Liver (tissue), 8 donors: ENCODE measurements at regions not wholly inside any gene's neighbourhood (a gene's known extent, or its start where the extent isn't known, plus 50 kb on each side); places are given as distances from the start of the nearest gene placed in this dataset.

Experiments
- DNase-seq: peaks from one replicate; pipeline ENCODE4 v3.0.0-alpha.2; 2017; ENCODE audit warnings: low spot score
- H3K27ac ChIP-seq, 2 donors: one replicate each; pipeline ENCODE4 v1.7.0; 2013; ENCODE audit warnings: inconsistent platforms in 2 of 2, low read length in 2 of 2, control low read depth in 1 of 2, low read depth in 1 of 2, mild to moderate bottlenecking in 1 of 2
- H3K27me3 ChIP-seq, 4 donors: one replicate each; pipeline versions ENCODE4 v1.6.1 to v1.7.0; 2013; ENCODE audit warnings: low read length in 3 of 4, inconsistent platforms in 1 of 4, mild to moderate bottlenecking in 1 of 4, moderate library complexity in 1 of 4; ENCODE audit not compliant: control insufficient read depth in 4 of 4, insufficient read depth in 4 of 4
- H3K36me3 ChIP-seq, 4 donors: one replicate each; pipeline versions ENCODE4 v1.6.1 to v1.7.0; 2013; ENCODE audit warnings: low read length in 3 of 4, mild to moderate bottlenecking in 3 of 4, low read depth in 1 of 4, moderate library complexity in 1 of 4; ENCODE audit not compliant: control insufficient read depth in 4 of 4, insufficient read depth in 3 of 4
- H3K4me1 ChIP-seq, 4 donors: one replicate each; pipeline versions ENCODE4 v1.6.1 to v1.7.0; 2013; ENCODE audit warnings: low read length in 3 of 4, mild to moderate bottlenecking in 3 of 4, moderate library complexity in 1 of 4; ENCODE audit not compliant: control insufficient read depth in 4 of 4, insufficient read depth in 4 of 4
- H3K4me3 ChIP-seq, 3 donors: one replicate each; pipeline versions ENCODE4 v1.6.1 to v1.7.0; 2013; ENCODE audit warnings: low read length in 3 of 3, control low read depth in 1 of 3, low read depth in 1 of 3, mild to moderate bottlenecking in 1 of 3
- H3K9ac ChIP-seq, 2 donors: one replicate each; pipeline ENCODE4 v1.7.0; 2013; ENCODE audit warnings: low read length in 2 of 2, mild to moderate bottlenecking in 2 of 2, moderate library complexity in 2 of 2, control low read depth in 1 of 2, low read depth in 1 of 2
- H3K9me3 ChIP-seq, 4 donors: one replicate each; pipeline versions ENCODE4 v1.6.1 to v1.7.0; 2013; ENCODE audit warnings: low read length in 3 of 4; ENCODE audit not compliant: control insufficient read depth in 4 of 4
- EGR1 ChIP-seq, 2 donors: IDR thresholded peaks; 2 replicates each; pipeline ENCODE4 v1.6.1; 2016 to 2018; ENCODE audit warnings: antibody characterized with exemption in 2 of 2, low read depth in 2 of 2
- FOXA1 ChIP-seq: IDR thresholded peaks from 2 replicates; pipeline ENCODE4 v1.6.1; 2016; ENCODE audit warnings: antibody characterized with exemption
- FOXA2 ChIP-seq: IDR thresholded peaks from 2 replicates; pipeline ENCODE4 v1.6.1; 2016; ENCODE audit warnings: antibody characterized with exemption
- GABPA ChIP-seq, 2 donors: IDR thresholded peaks in 1 of 2; conservative IDR thresholded peaks in 1 of 2; 2 replicates each; pipeline ENCODE4 v1.6.1; 2016; ENCODE audit warnings: antibody characterized with exemption in 2 of 2, mild to moderate bottlenecking in 1 of 2, moderate library complexity in 1 of 2
- HNF4A ChIP-seq, 2 donors: conservative IDR thresholded peaks; 2 replicates each; pipeline ENCODE4 v1.6.1; 2016; ENCODE audit warnings: antibody characterized with exemption in 2 of 2, mild to moderate bottlenecking in 2 of 2
- HNF4G ChIP-seq: IDR thresholded peaks from 2 replicates; pipeline ENCODE4 v1.6.1; 2016; ENCODE audit warnings: antibody characterized with exemption
- JUND ChIP-seq, 2 donors: IDR thresholded peaks; 2 replicates each; pipeline ENCODE4 v1.6.1; 2016; ENCODE audit warnings: antibody characterized with exemption in 2 of 2
- NR2F2 ChIP-seq: IDR thresholded peaks from 2 replicates; pipeline ENCODE4 v1.6.1; 2016; ENCODE audit warnings: antibody characterized with exemption
- RAD21 ChIP-seq, 2 donors: IDR thresholded peaks; 2 replicates each; pipeline ENCODE4 v1.6.1; 2016; ENCODE audit warnings: antibody characterized with exemption in 2 of 2, mild to moderate bottlenecking in 2 of 2
- RXRA ChIP-seq, 2 donors: IDR thresholded peaks; 2 replicates each; pipeline ENCODE4 v1.6.1; 2017 to 2018; ENCODE audit warnings: antibody characterized with exemption in 2 of 2, mild to moderate bottlenecking in 1 of 2
- SP1 ChIP-seq: IDR thresholded peaks from 2 replicates; pipeline ENCODE4 v1.6.1; 2018; ENCODE audit warnings: antibody characterized with exemption, mild to moderate bottlenecking
- TAF1 ChIP-seq: conservative IDR thresholded peaks from 2 replicates; pipeline ENCODE4 v1.6.1; 2016; ENCODE audit warnings: antibody characterized with exemption, mild to moderate bottlenecking
- YY1 ChIP-seq: IDR thresholded peaks from 2 replicates; pipeline ENCODE4 v1.6.1; 2016; ENCODE audit warnings: antibody characterized with exemption, mild to moderate bottlenecking
- WGBS: extraction: QIAGEN DNeasy Blood & Tissue Kit; methylation state at CpG from one replicate; pipeline ENCODE4 v1.1.7; 2013; 5-methylcytosine and 5-hydroxymethylcytosine counted together
- TF ChIP-seq, protein P1 (sequence below): fragments of 150-350 bp; IDR thresholded peaks from 2 replicates; pipeline ENCODE4 v1.5.1; 2017; ENCODE audit warnings: improper control_type of control experiment, low read depth, low read length; ENCODE audit not compliant: missing input control
- TF ChIP-seq, protein P2 (sequence below): IDR thresholded peaks from 2 replicates; pipeline ENCODE4 v1.6.1; 2016; ENCODE audit warnings: antibody characterized with exemption
- TF ChIP-seq, protein P3 (sequence below): IDR thresholded peaks from 2 replicates; pipeline ENCODE4 v1.6.1; 2016; ENCODE audit warnings: antibody characterized with exemption, mild to moderate bottlenecking
- donor health status: healthy.
- donor health status: healthy.
- donor health status: healthy.
- donor health status: healthy.
- donor health status: healthy.

DNA sequence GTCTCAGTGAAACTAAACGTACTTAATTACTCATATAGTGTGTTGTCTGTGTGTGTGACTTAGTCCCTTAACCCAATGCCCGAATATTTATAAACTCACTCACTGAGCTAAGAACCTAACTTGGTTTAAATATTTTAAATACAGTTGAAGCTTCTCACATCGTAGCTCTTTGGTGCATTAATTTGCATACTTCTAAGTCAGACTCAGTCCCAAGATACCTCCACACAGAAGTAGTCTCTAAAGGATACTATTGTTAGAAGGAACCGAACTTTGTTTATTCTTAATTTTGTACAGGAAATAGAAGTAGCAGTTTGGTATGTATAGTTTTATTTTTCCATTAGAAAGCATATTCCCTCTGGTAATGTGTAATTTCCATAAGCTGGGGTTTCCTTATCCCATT, 54.0 kb upstream of the NKAP start:
- Histone ChIP-seq H3K4me3 (no peak overlapping the region), H3K36me3 (no peaks in the 10 kb centered on the region), H3K4me1 (peaks cover 0 to 12% (median 2%) of the 10 kb centered on the region in 4 donors), H3K9ac (no peak overlapping the region), H3K27me3 (peaks cover 0 to 22% (median 9%) of the 10 kb centered on the region in 4 donors), H3K9me3 (peaks cover 0 to 2% (median 0%) of the 10 kb centered on the region in 4 donors), H3K27ac (no peak overlapping the region)
- TF ChIP-seq SP1 (no peak), HNF4A (conservative IDR thresholded peaks at IDR 0.05) (no peak), RXRA (IDR thresholded peaks at IDR 0.05) (no peak), TAF1 (no peak), NR2F2 (no peak), EGR1 (IDR thresholded peaks at IDR 0.05; ENCODE audit: low read depth in 2 of 2) (no peak), FOXA1 (no peak)
- 9% methylated on average over 4 of the region's 4 CpGs for WGBS
- no peak for DNase-seq

DNA sequence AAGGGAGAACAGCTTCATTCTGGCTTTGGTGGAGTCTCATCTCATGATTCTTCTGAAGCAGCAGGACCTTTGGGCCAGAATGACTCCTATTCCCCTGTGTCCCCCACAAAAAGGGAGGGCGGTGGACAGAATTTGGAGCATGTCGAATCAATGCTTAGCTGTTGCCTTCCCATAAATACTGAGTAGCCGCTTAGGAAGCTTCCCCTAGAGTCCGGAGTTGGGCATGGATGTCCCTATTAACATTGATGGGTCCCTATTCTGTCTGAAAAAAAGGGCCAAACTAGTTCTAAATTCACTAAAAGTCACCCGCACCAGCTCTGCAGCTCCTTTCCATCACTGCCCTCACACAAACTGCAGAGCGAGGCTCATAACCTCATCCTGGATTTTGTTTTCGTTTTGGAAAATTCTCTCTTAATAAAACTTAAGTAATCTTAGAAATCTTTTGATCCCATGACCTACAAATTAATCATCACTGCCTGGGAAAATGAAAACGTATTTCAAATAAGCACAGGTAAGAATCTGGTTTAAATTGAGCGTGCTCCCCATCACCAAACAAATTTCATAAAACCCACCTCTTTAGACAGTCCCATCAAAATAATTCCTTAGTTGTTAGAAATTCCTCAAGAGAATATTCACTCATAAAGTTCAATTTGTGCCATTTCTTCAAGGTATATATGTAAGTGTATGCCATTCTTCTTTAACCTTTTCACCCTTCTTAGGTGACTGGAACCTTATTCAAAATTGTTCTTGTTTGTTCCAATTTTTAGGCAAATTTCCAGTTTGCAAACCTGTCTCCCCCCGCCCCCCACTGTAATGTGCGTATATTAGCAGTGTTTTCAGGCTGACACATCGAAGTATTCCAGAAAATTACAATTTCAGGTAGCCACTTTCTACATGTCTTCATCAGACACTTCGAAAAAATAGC, 53.3 kb upstream of the NKAP start:
- peaks cover 0 to 22% (median 9%) of the 10 kb centered on the region in 4 donors for H3K27me3 ChIP-seq
- H3K27ac ChIP-seq = no peak overlapping the region
- no peaks in the 10 kb centered on the region for H3K36me3 ChIP-seq
- H3K4me3 ChIP-seq = no peak overlapping the region
- TF ChIP-seq JUND (IDR thresholded peaks at IDR 0.05) = no peak
- TF ChIP-seq GABPA (IDR thresholded peaks at IDR 0.05 in 1 of 2, conservative IDR thresholded peaks at IDR 0.05 in 1 of 2) = no peak
- no peak for TF ChIP-seq EGR1 (IDR thresholded peaks at IDR 0.05; ENCODE audit: low read depth in 2 of 2)
- no peak for TF ChIP-seq SP1
- TF ChIP-seq, protein P1, sequence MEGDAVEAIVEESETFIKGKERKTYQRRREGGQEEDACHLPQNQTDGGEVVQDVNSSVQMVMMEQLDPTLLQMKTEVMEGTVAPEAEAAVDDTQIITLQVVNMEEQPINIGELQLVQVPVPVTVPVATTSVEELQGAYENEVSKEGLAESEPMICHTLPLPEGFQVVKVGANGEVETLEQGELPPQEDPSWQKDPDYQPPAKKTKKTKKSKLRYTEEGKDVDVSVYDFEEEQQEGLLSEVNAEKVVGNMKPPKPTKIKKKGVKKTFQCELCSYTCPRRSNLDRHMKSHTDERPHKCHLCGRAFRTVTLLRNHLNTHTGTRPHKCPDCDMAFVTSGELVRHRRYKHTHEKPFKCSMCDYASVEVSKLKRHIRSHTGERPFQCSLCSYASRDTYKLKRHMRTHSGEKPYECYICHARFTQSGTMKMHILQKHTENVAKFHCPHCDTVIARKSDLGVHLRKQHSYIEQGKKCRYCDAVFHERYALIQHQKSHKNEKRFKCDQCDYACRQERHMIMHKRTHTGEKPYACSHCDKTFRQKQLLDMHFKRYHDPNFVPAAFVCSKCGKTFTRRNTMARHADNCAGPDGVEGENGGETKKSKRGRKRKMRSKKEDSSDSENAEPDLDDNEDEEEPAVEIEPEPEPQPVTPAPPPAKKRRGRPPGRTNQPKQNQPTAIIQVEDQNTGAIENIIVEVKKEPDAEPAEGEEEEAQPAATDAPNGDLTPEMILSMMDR = no peak
- TF ChIP-seq, protein P2, sequence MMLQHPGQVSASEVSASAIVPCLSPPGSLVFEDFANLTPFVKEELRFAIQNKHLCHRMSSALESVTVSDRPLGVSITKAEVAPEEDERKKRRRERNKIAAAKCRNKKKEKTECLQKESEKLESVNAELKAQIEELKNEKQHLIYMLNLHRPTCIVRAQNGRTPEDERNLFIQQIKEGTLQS = no peak
- no peak for TF ChIP-seq FOXA1
- no peak for TF ChIP-seq TAF1
- TF ChIP-seq, protein P3, sequence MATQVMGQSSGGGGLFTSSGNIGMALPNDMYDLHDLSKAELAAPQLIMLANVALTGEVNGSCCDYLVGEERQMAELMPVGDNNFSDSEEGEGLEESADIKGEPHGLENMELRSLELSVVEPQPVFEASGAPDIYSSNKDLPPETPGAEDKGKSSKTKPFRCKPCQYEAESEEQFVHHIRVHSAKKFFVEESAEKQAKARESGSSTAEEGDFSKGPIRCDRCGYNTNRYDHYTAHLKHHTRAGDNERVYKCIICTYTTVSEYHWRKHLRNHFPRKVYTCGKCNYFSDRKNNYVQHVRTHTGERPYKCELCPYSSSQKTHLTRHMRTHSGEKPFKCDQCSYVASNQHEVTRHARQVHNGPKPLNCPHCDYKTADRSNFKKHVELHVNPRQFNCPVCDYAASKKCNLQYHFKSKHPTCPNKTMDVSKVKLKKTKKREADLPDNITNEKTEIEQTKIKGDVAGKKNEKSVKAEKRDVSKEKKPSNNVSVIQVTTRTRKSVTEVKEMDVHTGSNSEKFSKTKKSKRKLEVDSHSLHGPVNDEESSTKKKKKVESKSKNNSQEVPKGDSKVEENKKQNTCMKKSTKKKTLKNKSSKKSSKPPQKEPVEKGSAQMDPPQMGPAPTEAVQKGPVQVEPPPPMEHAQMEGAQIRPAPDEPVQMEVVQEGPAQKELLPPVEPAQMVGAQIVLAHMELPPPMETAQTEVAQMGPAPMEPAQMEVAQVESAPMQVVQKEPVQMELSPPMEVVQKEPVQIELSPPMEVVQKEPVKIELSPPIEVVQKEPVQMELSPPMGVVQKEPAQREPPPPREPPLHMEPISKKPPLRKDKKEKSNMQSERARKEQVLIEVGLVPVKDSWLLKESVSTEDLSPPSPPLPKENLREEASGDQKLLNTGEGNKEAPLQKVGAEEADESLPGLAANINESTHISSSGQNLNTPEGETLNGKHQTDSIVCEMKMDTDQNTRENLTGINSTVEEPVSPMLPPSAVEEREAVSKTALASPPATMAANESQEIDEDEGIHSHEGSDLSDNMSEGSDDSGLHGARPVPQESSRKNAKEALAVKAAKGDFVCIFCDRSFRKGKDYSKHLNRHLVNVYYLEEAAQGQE = no peak
- no peak for TF ChIP-seq HNF4G
- no peak for TF ChIP-seq YY1
- no peak for TF ChIP-seq FOXA2
- TF ChIP-seq RAD21 (IDR thresholded peaks at IDR 0.05) = no peak
- no peak for TF ChIP-seq NR2F2
- no peaks in the 10 kb centered on the region for H3K9me3 ChIP-seq
- H3K4me1 ChIP-seq = peaks cover 0 to 12% (median 2%) of the 10 kb centered on the region in 4 donors
- H3K9ac ChIP-seq = no peak overlapping the region
- WGBS = 10% methylated on average over 13 of the region's 13 CpGs
- DNase-seq = no peak
